ENCODE measurements at regions not wholly inside any gene's neighbourhood (a gene's known extent, or its start where the extent isn't known, plus 50 kb on each side); places are given as distances from the start of the nearest gene placed in this dataset.

DNA sequence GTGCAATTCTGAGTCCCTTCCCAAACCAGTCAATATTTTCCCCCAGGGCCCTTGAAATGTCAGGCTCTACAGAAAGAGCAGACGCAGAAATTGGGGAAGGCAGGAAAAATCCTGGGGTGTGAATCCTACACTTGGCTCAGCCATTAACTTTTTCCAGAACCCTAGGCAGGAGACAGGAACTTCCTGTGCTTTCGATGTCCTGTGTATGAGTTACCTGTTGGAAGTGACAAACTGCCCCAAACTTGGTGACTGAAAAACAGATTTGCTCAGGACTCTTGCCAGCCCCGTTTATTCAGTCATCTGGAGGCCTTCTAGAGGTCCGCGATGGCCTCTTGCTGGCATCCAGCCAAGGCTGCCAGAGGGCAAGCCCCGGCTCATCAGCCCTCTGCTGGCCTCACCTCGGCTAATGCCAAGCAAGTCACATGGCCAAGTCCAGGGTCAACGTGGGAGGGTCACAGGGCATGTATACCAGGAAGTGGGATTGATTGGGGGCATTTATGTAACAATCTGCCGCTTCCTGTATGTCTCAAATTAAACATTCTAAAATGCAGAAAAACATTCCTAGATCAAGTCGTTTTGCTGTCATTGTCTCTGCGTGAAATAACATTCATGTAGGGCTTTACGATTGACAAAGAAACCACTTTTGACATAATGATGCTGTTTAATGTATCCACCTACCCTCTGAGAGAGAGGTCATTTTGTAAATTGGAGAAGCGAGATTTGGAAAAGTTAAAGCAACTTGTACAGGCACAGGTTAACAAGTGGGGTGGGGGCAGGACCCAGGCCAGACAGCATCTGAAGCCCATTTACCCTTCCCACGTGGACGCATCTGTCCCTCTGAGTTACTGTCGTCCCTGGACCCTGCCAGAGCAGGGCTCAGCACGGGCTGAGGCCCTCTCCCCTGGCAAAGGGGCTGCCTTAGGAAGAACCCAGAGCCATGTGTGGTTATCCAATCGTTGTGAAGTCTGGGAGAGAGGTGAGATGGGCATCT, 179.4 kb downstream of the INHBB start (continued):
- TF ChIP-seq, protein P1, sequence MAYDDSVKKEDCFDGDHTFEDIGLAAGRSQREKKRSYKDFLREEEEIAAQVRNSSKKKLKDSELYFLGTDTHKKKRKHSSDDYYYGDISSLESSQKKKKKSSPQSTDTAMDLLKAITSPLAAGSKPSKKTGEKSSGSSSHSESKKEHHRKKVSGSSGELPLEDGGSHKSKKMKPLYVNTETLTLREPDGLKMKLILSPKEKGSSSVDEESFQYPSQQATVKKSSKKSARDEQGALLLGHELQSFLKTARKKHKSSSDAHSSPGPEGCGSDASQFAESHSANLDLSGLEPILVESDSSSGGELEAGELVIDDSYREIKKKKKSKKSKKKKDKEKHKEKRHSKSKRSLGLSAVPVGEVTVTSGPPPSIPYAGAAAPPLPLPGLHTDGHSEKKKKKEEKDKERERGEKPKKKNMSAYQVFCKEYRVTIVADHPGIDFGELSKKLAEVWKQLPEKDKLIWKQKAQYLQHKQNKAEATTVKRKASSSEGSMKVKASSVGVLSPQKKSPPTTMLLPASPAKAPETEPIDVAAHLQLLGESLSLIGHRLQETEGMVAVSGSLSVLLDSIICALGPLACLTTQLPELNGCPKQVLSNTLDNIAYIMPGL (CRISPR knock-in tag; IDR thresholded peaks at IDR 0.05; ENCODE audit: borderline replicate concordance in 1 of 2, low read depth in 1 of 2), result peak; percentile 37 to 89; a peak in 3 of 4 replicates
- peak; percentile 93; the same call in 1 of the 2 replicates for TF ChIP-seq ZNF124 (CRISPR knock-in tag; IDR thresholded peaks at IDR 0.05)
- TF ChIP-seq SP5 (CRISPR knock-in tag; IDR thresholded peaks at IDR 0.05; ENCODE audit: borderline replicate concordance, low read depth), result peak; percentile 94
- TF ChIP-seq ZSCAN22 (CRISPR knock-in tag; IDR thresholded peaks at IDR 0.05), result no peak
- peak; percentile 95 for TF ChIP-seq HOXA3 (CRISPR knock-in tag; IDR thresholded peaks at IDR 0.05)
- peak; percentile 91; the same call in 1 of the 2 replicates for TF ChIP-seq ZNF788 (CRISPR knock-in tag; IDR thresholded peaks at IDR 0.05; ENCODE audit: borderline replicate concordance)
- TF ChIP-seq, protein P2, sequence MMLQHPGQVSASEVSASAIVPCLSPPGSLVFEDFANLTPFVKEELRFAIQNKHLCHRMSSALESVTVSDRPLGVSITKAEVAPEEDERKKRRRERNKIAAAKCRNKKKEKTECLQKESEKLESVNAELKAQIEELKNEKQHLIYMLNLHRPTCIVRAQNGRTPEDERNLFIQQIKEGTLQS (CRISPR knock-in tag; IDR thresholded peaks at IDR 0.05), result peak; percentile 63; the same call in 1 of the 2 replicates
- 0 out of 2 replicates have a peak, but pooled peaks have one; percentile 25 for TF ChIP-seq ATF7-NPFF (CRISPR knock-in tag; IDR thresholded peaks at IDR 0.05; ENCODE audit: low read depth)
- TF ChIP-seq, protein P3, sequence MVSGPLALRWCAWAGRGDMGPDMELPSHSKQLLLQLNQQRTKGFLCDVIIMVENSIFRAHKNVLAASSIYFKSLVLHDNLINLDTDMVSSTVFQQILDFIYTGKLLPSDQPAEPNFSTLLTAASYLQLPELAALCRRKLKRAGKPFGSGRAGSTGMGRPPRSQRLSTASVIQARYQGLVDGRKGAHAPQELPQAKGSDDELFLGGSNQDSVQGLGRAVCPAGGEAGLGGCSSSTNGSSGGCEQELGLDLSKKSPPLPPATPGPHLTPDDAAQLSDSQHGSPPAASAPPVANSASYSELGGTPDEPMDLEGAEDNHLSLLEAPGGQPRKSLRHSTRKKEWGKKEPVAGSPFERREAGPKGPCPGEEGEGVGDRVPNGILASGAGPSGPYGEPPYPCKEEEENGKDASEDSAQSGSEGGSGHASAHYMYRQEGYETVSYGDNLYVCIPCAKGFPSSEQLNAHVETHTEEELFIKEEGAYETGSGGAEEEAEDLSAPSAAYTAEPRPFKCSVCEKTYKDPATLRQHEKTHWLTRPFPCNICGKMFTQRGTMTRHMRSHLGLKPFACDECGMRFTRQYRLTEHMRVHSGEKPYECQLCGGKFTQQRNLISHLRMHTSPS (CRISPR knock-in tag; IDR thresholded peaks at IDR 0.05; ENCODE audit: low read depth), result peak; percentile 99
- TF ChIP-seq HDAC6 (IDR thresholded peaks at IDR 0.05; ENCODE audit: low read depth, low read length), result no peak
- no peak for TF ChIP-seq ZNF546 (CRISPR knock-in tag; conservative IDR thresholded peaks at IDR 0.05)
- TF ChIP-seq ZNF614 (CRISPR knock-in tag; IDR thresholded peaks at IDR 0.05; ENCODE audit: borderline replicate concordance), result peak; percentile 91; the same call in 1 of the 2 replicates
- peak; percentile 100 for TF ChIP-seq TBL1XR1 (IDR thresholded peaks at IDR 0.05; ENCODE audit: borderline replicate concordance, low read length, partially characterized antibody)
- 0 out of 2 replicates have a peak, but pooled peaks have one; percentile 23 for TF ChIP-seq HNF4G (IDR thresholded peaks at IDR 0.05; ENCODE audit: borderline replicate concordance, low read depth, low read length)
- no peak; the same call in 1 of the 2 replicates for TF ChIP-seq HNF4G (CRISPR knock-in tag; IDR thresholded peaks at IDR 0.05; ENCODE audit: borderline replicate concordance, low read depth)
- no peak for TF ChIP-seq JUNB (CRISPR knock-in tag; IDR thresholded peaks at IDR 0.05; ENCODE audit: borderline replicate concordance)
- TF ChIP-seq, protein P4, sequence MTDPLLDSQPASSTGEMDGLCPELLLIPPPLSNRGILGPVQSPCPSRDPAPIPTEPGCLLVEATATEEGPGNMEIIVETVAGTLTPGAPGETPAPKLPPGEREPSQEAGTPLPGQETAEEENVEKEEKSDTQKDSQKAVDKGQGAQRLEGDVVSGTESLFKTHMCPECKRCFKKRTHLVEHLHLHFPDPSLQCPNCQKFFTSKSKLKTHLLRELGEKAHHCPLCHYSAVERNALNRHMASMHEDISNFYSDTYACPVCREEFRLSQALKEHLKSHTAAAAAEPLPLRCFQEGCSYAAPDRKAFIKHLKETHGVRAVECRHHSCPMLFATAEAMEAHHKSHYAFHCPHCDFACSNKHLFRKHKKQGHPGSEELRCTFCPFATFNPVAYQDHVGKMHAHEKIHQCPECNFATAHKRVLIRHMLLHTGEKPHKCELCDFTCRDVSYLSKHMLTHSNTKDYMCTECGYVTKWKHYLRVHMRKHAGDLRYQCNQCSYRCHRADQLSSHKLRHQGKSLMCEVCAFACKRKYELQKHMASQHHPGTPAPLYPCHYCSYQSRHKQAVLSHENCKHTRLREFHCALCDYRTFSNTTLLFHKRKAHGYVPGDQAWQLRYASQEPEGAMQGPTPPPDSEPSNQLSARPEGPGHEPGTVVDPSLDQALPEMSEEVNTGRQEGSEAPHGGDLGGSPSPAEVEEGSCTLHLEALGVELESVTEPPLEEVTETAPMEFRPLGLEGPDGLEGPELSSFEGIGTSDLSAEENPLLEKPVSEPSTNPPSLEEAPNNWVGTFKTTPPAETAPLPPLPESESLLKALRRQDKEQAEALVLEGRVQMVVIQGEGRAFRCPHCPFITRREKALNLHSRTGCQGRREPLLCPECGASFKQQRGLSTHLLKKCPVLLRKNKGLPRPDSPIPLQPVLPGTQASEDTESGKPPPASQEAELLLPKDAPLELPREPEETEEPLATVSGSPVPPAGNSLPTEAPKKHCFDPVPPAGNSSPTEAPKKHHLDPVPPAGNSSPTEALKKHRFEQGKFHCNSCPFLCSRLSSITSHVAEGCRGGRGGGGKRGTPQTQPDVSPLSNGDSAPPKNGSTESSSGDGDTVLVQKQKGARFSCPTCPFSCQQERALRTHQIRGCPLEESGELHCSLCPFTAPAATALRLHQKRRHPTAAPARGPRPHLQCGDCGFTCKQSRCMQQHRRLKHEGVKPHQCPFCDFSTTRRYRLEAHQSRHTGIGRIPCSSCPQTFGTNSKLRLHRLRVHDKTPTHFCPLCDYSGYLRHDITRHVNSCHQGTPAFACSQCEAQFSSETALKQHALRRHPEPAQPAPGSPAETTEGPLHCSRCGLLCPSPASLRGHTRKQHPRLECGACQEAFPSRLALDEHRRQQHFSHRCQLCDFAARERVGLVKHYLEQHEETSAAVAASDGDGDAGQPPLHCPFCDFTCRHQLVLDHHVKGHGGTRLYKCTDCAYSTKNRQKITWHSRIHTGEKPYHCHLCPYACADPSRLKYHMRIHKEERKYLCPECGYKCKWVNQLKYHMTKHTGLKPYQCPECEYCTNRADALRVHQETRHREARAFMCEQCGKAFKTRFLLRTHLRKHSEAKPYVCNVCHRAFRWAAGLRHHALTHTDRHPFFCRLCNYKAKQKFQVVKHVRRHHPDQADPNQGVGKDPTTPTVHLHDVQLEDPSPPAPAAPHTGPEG (CRISPR knock-in tag; IDR thresholded peaks at IDR 0.05), result no peak
